Kidney (tissue), 13 donors: ENCODE measurements at regions not wholly inside any gene's neighbourhood (a gene's known extent, or its start where the extent isn't known, plus 50 kb on each side); places are given as distances from the start of the nearest gene placed in this dataset.
"Not testable (repeated sequence)": the region's sequence is repeated elsewhere in the genome, so short reads cannot be mapped to it uniquely, and the experiment has no call there.

Experiments
- DNase-seq, 5 donors: peaks; one replicate each; pipeline ENCODE4 v3.0.0-alpha.2; 2013 to 2020
- FAIRE-seq: peaks from 2 replicates; lab custom pipeline; 2012; peaks lifted over from hg19 to GRCh38; lab: Jason Lieb, UNC
- H3K27ac ChIP-seq, 2 donors: one replicate each; pipeline ENCODE4 v1.7.0; 2013; ENCODE audit warnings: low read depth in 2 of 2, low read length in 2 of 2, inconsistent platforms in 1 of 2
- H3K27me3 ChIP-seq: one replicate; pipeline ENCODE4 v1.7.1; 2013; ENCODE audit warnings: low read length, inconsistent platforms; ENCODE audit not compliant: control insufficient read depth, insufficient read depth
- H3K36me3 ChIP-seq, 3 donors: one replicate each; pipeline versions ENCODE4 v1.7.0 to v1.7.1; 2013; ENCODE audit warnings: low read length in 3 of 3, control low read depth in 1 of 3, inconsistent platforms in 1 of 3; ENCODE audit not compliant: insufficient read depth in 3 of 3, control insufficient read depth in 2 of 3
- H3K4me1 ChIP-seq, 3 donors: one replicate each; pipeline versions ENCODE4 v1.7.0 to v1.7.1; 2013; ENCODE audit warnings: low read length in 3 of 3, inconsistent platforms in 1 of 3, low read depth in 1 of 3; ENCODE audit not compliant: control insufficient read depth in 2 of 3, insufficient read depth in 2 of 3
- H3K4me3 ChIP-seq, 3 donors: one replicate each; pipeline versions ENCODE4 v1.7.0 to v1.8.1; 2013; ENCODE audit warnings: low read length in 3 of 3, control low read depth in 1 of 3, inconsistent platforms in 1 of 3
- H3K9ac ChIP-seq, 3 donors: one replicate each; pipeline versions ENCODE4 v1.7.0 to v1.7.1; 2013; ENCODE audit warnings: low read length in 3 of 3, control low read depth in 1 of 3, inconsistent platforms in 1 of 3
- H3K9me3 ChIP-seq, 3 donors: one replicate each; pipeline versions ENCODE4 v1.7.0 to v1.7.1; 2013; ENCODE audit warnings: low read length in 3 of 3, control low read depth in 1 of 3, inconsistent platforms in 1 of 3; ENCODE audit not compliant: control insufficient read depth in 2 of 3, insufficient read depth in 1 of 3
- intact Hi-C: fragments of 100-400 bp; cut with DNase I; formaldehyde crosslinking; loops from one replicate; pipeline ENCODE4 v1.11.1; 2022
- TF ChIP-seq, protein P1 (sequence below): IDR thresholded peaks from 3 replicates; pipeline ENCODE4 v1.5.1; 2012; ENCODE audit warnings: mild to moderate bottlenecking, moderate library complexity, borderline replicate concordance; ENCODE audit not compliant: insufficient read depth; ENCODE audit errors: extremely low read depth
- donor health status: control.
- donor health status: control.
- donor health status: control.
- donor health status: control.
- donor health status: control.
- donor health status: DM: yes; HTN: yes; CAD: no.
- donor health status: Normal renal cell carcinoma (clear cell type).

GRCh38 chr15:85282504-85283115 lies 97.8 kb upstream of the AKAP13 start:
- intact Hi-C loops: no loop called here
- DNase-seq (no peak), FAIRE-seq (no peak)

DNA sequence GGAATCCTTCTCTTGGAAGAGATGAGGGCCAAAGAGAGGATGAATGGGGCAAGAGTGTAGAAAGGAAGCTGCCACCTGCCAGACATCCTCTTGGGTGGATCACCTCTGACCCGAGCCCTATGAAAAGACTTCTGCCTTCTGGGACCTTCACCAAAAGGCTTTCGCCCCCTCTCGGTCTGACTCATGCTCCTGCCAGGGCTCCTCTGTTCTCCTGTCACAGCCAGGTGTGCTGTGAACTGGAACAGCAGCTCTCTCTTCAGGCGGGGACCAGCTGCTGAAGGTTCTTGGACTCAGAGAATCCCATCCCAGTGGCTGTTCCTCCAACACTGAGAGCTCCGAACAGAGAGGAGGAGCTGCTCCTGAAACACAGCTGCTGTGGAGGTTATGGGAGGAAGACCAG lies 96.6 kb upstream of the AKAP13 start:
- H3K4me1 ChIP-seq, H3K27ac ChIP-seq, H3K36me3 ChIP-seq, H3K4me3 ChIP-seq, H3K27me3 ChIP-seq, H3K9ac ChIP-seq, H3K9me3 ChIP-seq, FAIRE-seq, intact Hi-C loops: not testable (repeated sequence)
- DNase-seq: peak in 4 of 5 donors; percentile 16 to 66 (median 53)

More at GRCh38 chr15:85282504-85283115, 97.8 kb upstream of the AKAP13 start:
- Histone ChIP-seq H3K4me1 (no peaks in the 10 kb centered on the region), H3K9me3 (no peaks in the 10 kb centered on the region), H3K9ac (no peak overlapping the region), H3K27ac (no peak overlapping the region), H3K27me3 (no peaks in the 10 kb centered on the region), H3K36me3 (no peaks in the 10 kb centered on the region), H3K4me3 (no peak overlapping the region)
- TF ChIP-seq, protein P1, sequence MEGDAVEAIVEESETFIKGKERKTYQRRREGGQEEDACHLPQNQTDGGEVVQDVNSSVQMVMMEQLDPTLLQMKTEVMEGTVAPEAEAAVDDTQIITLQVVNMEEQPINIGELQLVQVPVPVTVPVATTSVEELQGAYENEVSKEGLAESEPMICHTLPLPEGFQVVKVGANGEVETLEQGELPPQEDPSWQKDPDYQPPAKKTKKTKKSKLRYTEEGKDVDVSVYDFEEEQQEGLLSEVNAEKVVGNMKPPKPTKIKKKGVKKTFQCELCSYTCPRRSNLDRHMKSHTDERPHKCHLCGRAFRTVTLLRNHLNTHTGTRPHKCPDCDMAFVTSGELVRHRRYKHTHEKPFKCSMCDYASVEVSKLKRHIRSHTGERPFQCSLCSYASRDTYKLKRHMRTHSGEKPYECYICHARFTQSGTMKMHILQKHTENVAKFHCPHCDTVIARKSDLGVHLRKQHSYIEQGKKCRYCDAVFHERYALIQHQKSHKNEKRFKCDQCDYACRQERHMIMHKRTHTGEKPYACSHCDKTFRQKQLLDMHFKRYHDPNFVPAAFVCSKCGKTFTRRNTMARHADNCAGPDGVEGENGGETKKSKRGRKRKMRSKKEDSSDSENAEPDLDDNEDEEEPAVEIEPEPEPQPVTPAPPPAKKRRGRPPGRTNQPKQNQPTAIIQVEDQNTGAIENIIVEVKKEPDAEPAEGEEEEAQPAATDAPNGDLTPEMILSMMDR: no peak

DNA sequence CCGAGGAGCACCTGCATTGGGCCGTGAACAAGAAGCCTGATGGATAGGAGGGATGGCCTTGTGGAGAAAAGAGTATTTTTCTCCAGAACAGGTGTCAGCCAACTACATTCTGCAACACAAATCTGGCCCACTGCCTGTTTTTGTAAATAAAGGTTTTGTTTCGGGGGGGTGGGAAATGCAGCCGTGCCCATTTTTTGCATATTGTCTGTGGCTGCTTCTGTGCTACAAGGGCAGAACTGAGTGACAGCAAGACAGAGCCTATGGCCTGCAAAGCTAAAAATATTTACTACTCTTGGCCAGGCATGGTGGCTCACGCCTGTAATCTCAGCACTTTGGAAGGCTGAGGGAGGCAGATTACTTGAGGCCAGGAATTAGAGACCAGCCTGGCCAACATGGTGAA lies 95.9 kb upstream of the AKAP13 start:
- Histone ChIP-seq H3K4me1 (no peaks in the 10 kb centered on the region), H3K27ac (no peak overlapping the region), H3K9ac (no peak overlapping the region), H3K36me3 (no peaks in the 10 kb centered on the region), H3K9me3 (no peaks in the 10 kb centered on the region), H3K4me3 (no peak overlapping the region), H3K27me3 (no peaks in the 10 kb centered on the region)
- FAIRE-seq (no peak), DNase-seq (no peak)
- TF ChIP-seq, protein P1: no peak
- intact Hi-C loops: no loop called here

GRCh38 chr15:85289677-85290365 lies 90.6 kb upstream of the AKAP13 start:
- H3K4me3 ChIP-seq: no peak overlapping the region
- no peak overlapping the region for H3K27ac ChIP-seq
- FAIRE-seq (no peak), DNase-seq (peak in 3 of 5 donors; percentile 15 to 72 (median 60))
- no peaks in the 10 kb centered on the region for H3K27me3 ChIP-seq
- no peak overlapping the region for H3K9ac ChIP-seq
- H3K4me1 ChIP-seq: no peaks in the 10 kb centered on the region
- intact Hi-C loops: no loop called here
- no peaks in the 10 kb centered on the region for H3K9me3 ChIP-seq
- no peaks in the 10 kb centered on the region for H3K36me3 ChIP-seq
- TF ChIP-seq, protein P1: peak; percentile 64

DNA sequence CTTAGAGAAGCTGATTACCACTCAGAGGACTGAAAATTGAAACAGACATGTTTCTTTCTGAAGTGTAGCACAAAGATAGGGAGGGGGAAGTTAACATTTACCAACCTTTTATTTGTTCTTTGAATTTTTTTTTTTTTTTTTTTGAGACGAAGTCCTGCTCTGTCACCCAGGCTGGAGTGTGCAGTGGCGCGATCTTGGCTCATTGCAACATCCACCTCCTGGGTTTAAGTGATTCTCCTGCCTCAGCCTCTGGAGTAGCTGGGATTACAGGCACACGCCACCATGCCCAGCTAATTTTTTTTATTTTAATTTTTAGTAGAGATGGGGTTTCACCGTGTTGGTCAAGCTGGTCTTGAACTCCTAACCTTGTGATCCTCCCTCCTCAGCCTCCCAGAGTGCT lies 87.8 kb upstream of the AKAP13 start:
- H3K27ac ChIP-seq, H3K4me1 ChIP-seq, H3K27me3 ChIP-seq, H3K36me3 ChIP-seq, DNase-seq, H3K9me3 ChIP-seq, intact Hi-C loops, H3K9ac ChIP-seq, H3K4me3 ChIP-seq, FAIRE-seq: not testable (repeated sequence)
